H1 (cell line): ENCODE measurements at regions not wholly inside any gene's neighbourhood (a gene's known extent, or its start where the extent isn't known, plus 50 kb on each side); places are given as distances from the start of the nearest gene placed in this dataset.

Experiments used
- HDAC2 ChIP-seq, 2 experiments: fragments of 300-600 bp in 1 of 2; sonication (generic) in 1 of 2; IDR thresholded peaks; 2 replicates each; pipeline ENCODE4 v1.6.1; 2011 to 2012; ENCODE audit warnings: low read depth in 2 of 2, low read length in 2 of 2, mild to moderate bottlenecking in 2 of 2, moderate library complexity in 2 of 2, borderline replicate concordance in 1 of 2, inconsistent platforms in 1 of 2
- SP2 ChIP-seq: IDR thresholded peaks from 2 replicates; pipeline ENCODE4 v1.6.1; 2012; ENCODE audit warnings: mild to moderate bottlenecking, low read length, inconsistent platforms
- TAF7 ChIP-seq: optimal IDR thresholded peaks from 2 replicates; pipeline ENCODE3; 2011; ENCODE audit warnings: low read depth, mild to moderate bottlenecking, inconsistent platforms, low read length, moderate library complexity, borderline replicate concordance
- TCF12 ChIP-seq: IDR thresholded peaks from 2 replicates; pipeline ENCODE4 v1.6.1; 2011; ENCODE audit warnings: low read depth, mild to moderate bottlenecking, low read length
- YY1 ChIP-seq: IDR thresholded peaks from 2 replicates; pipeline ENCODE4 v1.6.1; 2011; ENCODE audit warnings: low read depth, mild to moderate bottlenecking, low read length

DNA sequence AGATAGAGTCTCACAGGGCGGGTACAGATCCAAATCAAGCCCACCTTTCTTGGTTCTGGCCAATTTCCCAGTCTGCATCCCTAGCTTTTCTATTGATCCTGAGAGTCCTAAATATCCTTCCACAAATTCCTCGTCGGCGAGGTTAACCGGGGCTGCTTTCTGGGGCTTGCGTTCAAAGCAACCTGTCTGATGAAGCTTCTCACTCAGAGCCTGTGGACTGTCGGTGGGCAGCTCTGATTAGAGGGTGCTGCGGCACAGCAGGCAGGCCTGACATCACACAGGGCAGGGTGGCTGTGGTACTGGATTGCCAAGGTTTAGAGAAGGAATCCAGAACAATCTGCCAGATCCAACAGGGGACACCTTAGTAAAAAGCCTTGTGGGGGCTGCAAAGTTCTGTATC lies 338.0 kb upstream of the ZMIZ1 start (continued):
- no peak for TF ChIP-seq SP2
- TF ChIP-seq TCF12: no peak
- no peak for TF ChIP-seq YY1
- no peak for TF ChIP-seq TAF7
- TF ChIP-seq HDAC2 (IDR thresholded peaks at IDR 0.05; ENCODE audit: borderline replicate concordance in 1 of 2, low read depth in 2 of 2, low read length in 2 of 2): no peak
